ENCODE measurements at regions not wholly inside any gene's neighbourhood (a gene's known extent, or its start where the extent isn't known, plus 50 kb on each side); places are given as distances from the start of the nearest gene placed in this dataset.

- TF ChIP-seq REPIN1 (tag by site-specific recombination; IDR thresholded peaks at IDR 0.05; ENCODE audit: low read depth) = no peak
- TF ChIP-seq, protein P1, sequence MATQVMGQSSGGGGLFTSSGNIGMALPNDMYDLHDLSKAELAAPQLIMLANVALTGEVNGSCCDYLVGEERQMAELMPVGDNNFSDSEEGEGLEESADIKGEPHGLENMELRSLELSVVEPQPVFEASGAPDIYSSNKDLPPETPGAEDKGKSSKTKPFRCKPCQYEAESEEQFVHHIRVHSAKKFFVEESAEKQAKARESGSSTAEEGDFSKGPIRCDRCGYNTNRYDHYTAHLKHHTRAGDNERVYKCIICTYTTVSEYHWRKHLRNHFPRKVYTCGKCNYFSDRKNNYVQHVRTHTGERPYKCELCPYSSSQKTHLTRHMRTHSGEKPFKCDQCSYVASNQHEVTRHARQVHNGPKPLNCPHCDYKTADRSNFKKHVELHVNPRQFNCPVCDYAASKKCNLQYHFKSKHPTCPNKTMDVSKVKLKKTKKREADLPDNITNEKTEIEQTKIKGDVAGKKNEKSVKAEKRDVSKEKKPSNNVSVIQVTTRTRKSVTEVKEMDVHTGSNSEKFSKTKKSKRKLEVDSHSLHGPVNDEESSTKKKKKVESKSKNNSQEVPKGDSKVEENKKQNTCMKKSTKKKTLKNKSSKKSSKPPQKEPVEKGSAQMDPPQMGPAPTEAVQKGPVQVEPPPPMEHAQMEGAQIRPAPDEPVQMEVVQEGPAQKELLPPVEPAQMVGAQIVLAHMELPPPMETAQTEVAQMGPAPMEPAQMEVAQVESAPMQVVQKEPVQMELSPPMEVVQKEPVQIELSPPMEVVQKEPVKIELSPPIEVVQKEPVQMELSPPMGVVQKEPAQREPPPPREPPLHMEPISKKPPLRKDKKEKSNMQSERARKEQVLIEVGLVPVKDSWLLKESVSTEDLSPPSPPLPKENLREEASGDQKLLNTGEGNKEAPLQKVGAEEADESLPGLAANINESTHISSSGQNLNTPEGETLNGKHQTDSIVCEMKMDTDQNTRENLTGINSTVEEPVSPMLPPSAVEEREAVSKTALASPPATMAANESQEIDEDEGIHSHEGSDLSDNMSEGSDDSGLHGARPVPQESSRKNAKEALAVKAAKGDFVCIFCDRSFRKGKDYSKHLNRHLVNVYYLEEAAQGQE (tag by site-specific recombination; IDR thresholded peaks at IDR 0.05) = no peak
Observed at GRCh38 chr4:138078253-138078652, 163.9 kb downstream of the SLC7A11 start.

All from HEK293 (cell line).